ENCODE measurements at regions not wholly inside any gene's neighbourhood (a gene's known extent, or its start where the extent isn't known, plus 50 kb on each side); places are given as distances from the start of the nearest gene placed in this dataset.

GRCh38 chr13:22893204-22893603 lies 287.6 kb upstream of the SGCG start:
- H3F3A ChIP-seq (replicated peaks; ENCODE audit: insufficient read depth): no peaks in the 10 kb centered on the region

More at GRCh38 chr13:22893204-22893603, 287.6 kb upstream of the SGCG start:
- DNase-seq: no peak
- Histone ChIP-seq H2AFZ (ENCODE audit: low read depth) (no peak overlapping the region), H4K20me1 (ENCODE audit: insufficient read depth) (no peaks in the 10 kb centered on the region), H3K79me2 (ENCODE audit: insufficient read depth) (no peaks in the 10 kb centered on the region), H3K9ac (no peak overlapping the region), H3K9me3 (no peaks in the 10 kb centered on the region), H3K4me3 (ENCODE audit: low read depth in 2 of 2, low read length in 1 of 2) (no peak overlapping the region), H3K9me2 (no peaks in the 10 kb centered on the region), H3K27me3 (ENCODE audit: insufficient read depth) (no peaks in the 10 kb centered on the region), H3K4me1 (ENCODE audit: control insufficient read depth in 1 of 2, insufficient read depth in 2 of 2, low read depth in 1 of 2, low read length in 1 of 2) (no peaks in the 10 kb centered on the region), H3K4me2 (no peak overlapping the region), H3K27ac (ENCODE audit: low read depth in 2 of 2, low read length in 1 of 2) (no peak overlapping the region), H3K36me3 (replicated peaks in 1 of 2; ENCODE audit: control insufficient read depth in 1 of 2, insufficient read depth in 2 of 2, low read length in 1 of 2) (no peaks in the 10 kb centered on the region)
- TF ChIP-seq GATA2 (CRISPR knock-in tag; IDR thresholded peaks at IDR 0.05): no peak
- TF ChIP-seq JUND (IDR thresholded peaks at IDR 0.05): no peak
- no peak for TF ChIP-seq YY1 (IDR thresholded peaks at IDR 0.05; ENCODE audit: low read depth)
- TF ChIP-seq REST (IDR thresholded peaks at IDR 0.05; ENCODE audit: low read depth, low read length): no peak
- no peak for TF ChIP-seq NFIC (IDR thresholded peaks at IDR 0.05; ENCODE audit: borderline replicate concordance)
- TF ChIP-seq IRF3 (IDR thresholded peaks at IDR 0.05; ENCODE audit: low read depth, low read length): no peak
- no peak for TF ChIP-seq EZH2phosphoT487 (IDR thresholded peaks at IDR 0.05; ENCODE audit: borderline replicate concordance, low read depth)
- TF ChIP-seq FOSL2 (IDR thresholded peaks at IDR 0.05; ENCODE audit: borderline replicate concordance, low read depth): no peak
- no peak for TF ChIP-seq ZBTB33 (IDR thresholded peaks at IDR 0.05; ENCODE audit: borderline replicate concordance, low read depth)
- TF ChIP-seq RCOR1 (IDR thresholded peaks at IDR 0.05; ENCODE audit: low read length): no peak
- TF ChIP-seq MEF2A (IDR thresholded peaks at IDR 0.05; ENCODE audit: borderline replicate concordance, low read depth): no peak
- no peak for TF ChIP-seq NRF1 (IDR thresholded peaks at IDR 0.05; ENCODE audit: low read depth, low read length)
- TF ChIP-seq TCF12 (IDR thresholded peaks at IDR 0.05): no peak
- no peak for TF ChIP-seq ELF1 (IDR thresholded peaks at IDR 0.05)
- ChIA-PET POLR2A (no interaction called here), CTCF (no interaction called here)
- 15% methylated on average over 4 of the region's 4 CpGs for WGBS (ENCODE audit: low lambda C conversion rate)

All from SK-N-SH (cell line).